ENCODE measurements at regions not wholly inside any gene's neighbourhood (a gene's known extent, or its start where the extent isn't known, plus 50 kb on each side); places are given as distances from the start of the nearest gene placed in this dataset.

DNA sequence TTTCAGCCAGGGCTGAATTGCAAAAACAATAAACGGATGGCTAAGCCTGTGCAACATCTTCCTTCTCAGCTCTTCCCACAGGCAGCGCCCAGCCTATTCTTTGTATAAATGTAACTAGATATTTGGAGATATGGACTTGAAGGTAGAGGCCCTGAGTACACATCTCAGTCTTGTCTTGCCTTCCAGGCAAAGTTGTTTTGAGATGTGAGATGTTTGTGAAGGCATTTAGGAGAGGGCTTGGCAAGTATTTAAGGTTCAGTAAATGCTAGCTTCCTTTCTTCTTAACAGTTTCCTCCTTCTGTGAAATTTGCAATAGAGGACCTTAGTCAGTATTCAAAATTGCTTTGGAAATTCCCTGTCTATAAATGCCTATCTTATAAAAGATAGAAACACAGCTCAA is 228.8 kb downstream of the NR2F1-AS1 start:
- TF ChIP-seq POLR2A (IDR thresholded peaks at IDR 0.05; ENCODE audit: low read length) (no peak), GATA1 (IDR thresholded peaks at IDR 0.05; ENCODE audit: low read depth, low read length) (no peak)
